Upper lobe of left lung (tissue), 4 donors: ENCODE measurements at regions not wholly inside any gene's neighbourhood (a gene's known extent, or its start where the extent isn't known, plus 50 kb on each side); places are given as distances from the start of the nearest gene placed in this dataset.

Experiments used
- CTCF ChIP-seq, 6 experiments: fragments of 450-650 bp in 4 of 6; fragments of 200-600 bp in 2 of 6; sonication (generic) in 2 of 6; IDR thresholded peaks; one replicate each; pipeline ENCODE4 v1.5.1; 2016 to 2019; ENCODE audit warnings: antibody characterized with exemption in 6 of 6
- EP300 ChIP-seq, 4 donors: sonication (generic); formaldehyde crosslinking; IDR thresholded peaks; one replicate each; pipeline ENCODE4 v1.5.1; 2017; ENCODE audit warnings: antibody characterized with exemption in 4 of 4, control low read depth in 2 of 4
- POLR2A ChIP-seq, 4 donors: fragments of 450-650 bp; IDR thresholded peaks; one replicate each; pipeline ENCODE4 v1.5.1; 2016 to 2017; ENCODE audit warnings: antibody characterized with exemption in 4 of 4, mild to moderate bottlenecking in 2 of 4
- POLR2AphosphoS5 ChIP-seq, 2 donors: sonication (generic); formaldehyde crosslinking; IDR thresholded peaks; one replicate each; pipeline ENCODE4 v1.5.1; 2017; ENCODE audit warnings: antibody characterized with exemption in 2 of 2

DNA sequence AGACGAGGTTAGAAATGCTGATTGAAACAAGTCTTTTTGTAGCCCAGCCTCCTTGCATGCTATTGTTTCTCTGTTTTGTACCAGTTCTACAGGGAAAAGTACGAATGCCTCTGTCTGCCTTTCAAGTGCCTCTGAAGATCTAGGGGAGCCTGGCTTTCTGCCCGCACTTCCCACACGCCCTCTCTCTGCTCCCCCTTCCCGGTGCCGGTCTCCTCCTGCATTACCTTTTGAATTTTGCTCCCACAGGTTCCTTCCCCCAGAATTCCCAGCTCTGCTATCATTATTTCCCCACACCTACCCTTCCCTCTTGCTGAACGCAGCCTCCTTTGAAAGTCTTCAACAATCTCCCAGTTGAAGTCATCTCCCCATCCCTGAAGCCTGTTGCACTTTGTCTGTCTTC is 689.7 kb downstream of the BCL11B start:
- no peak for TF ChIP-seq EP300 (IDR thresholded peaks at IDR 0.05)
- TF ChIP-seq CTCF (IDR thresholded peaks at IDR 0.05) = no peak
- no peak for TF ChIP-seq POLR2A (IDR thresholded peaks at IDR 0.05)
- no peak for TF ChIP-seq POLR2AphosphoS5 (IDR thresholded peaks at IDR 0.05)
